Lung (tissue), 11 donors: ENCODE measurements at regions not wholly inside any gene's neighbourhood (a gene's known extent, or its start where the extent isn't known, plus 50 kb on each side); places are given as distances from the start of the nearest gene placed in this dataset.
A peak's percentile ranks its signal among the peaks of the same experiment; 100 is the strongest.

Experiments
- ATAC-seq: fragments of 200-7000 bp; cut with Tn5 transposase; one replicate; pipeline ENCODE4 v1.9.1; 2020; ENCODE audit warnings: moderate number of reproducible peaks; ENCODE audit not compliant: insufficient read depth, low FRiP score
- DNase-seq, 3 donors: peaks; one replicate each; pipeline ENCODE4 v3.0.0-alpha.2; 2013 to 2017
- H3K27ac ChIP-seq, 2 donors: one replicate each; pipeline ENCODE4 v1.5.1; 2013; ENCODE audit warnings: mild to moderate bottlenecking in 2 of 2, moderate library complexity in 2 of 2, control low read depth in 1 of 2, inconsistent platforms in 1 of 2, low read depth in 1 of 2, low read length in 1 of 2
- H3K27me3 ChIP-seq, 3 donors: one replicate each; pipeline ENCODE4 v1.5.1; 2013; ENCODE audit warnings: low read length in 2 of 3; ENCODE audit not compliant: control insufficient read depth in 3 of 3, insufficient read depth in 3 of 3
- H3K36me3 ChIP-seq, 4 donors: one replicate each; pipeline ENCODE4 v1.5.1; 2013; ENCODE audit warnings: low read length in 4 of 4, mild to moderate bottlenecking in 1 of 4, moderate library complexity in 1 of 4; ENCODE audit not compliant: control insufficient read depth in 4 of 4, insufficient read depth in 4 of 4
- H3K4me1 ChIP-seq, 5 donors: one replicate each; pipeline ENCODE4 v1.5.1; 2013; ENCODE audit warnings: low read length in 5 of 5, mild to moderate bottlenecking in 2 of 5, moderate library complexity in 1 of 5; ENCODE audit not compliant: control insufficient read depth in 5 of 5, insufficient read depth in 5 of 5
- H3K4me3 ChIP-seq: one replicate; pipeline ENCODE4 v1.5.1; 2013; ENCODE audit warnings: mild to moderate bottlenecking, control low read depth, moderate library complexity
- H3K9ac ChIP-seq, 2 donors: one replicate each; pipeline ENCODE4 v1.5.1; 2013; ENCODE audit warnings: low read length in 2 of 2, control low read depth in 1 of 2; ENCODE audit not compliant: insufficient read depth in 1 of 2
- H3K9me3 ChIP-seq, 4 donors: one replicate each; pipeline ENCODE4 v1.5.1; 2013; ENCODE audit warnings: low read length in 3 of 4, mild to moderate bottlenecking in 1 of 4, moderate library complexity in 1 of 4; ENCODE audit not compliant: control insufficient read depth in 4 of 4, insufficient read depth in 3 of 4
- CTCF ChIP-seq: IDR thresholded peaks from 2 replicates; pipeline ENCODE4 v1.5.1; 2012; ENCODE audit warnings: mild to moderate bottlenecking; ENCODE audit errors: control extremely low read depth, extremely low read depth
- WGBS, 2 donors: extraction: QIAGEN DNeasy Blood & Tissue Kit; methylation state at CpG; one replicate each; pipeline ENCODE4 v1.1.7; 2013; 5-methylcytosine and 5-hydroxymethylcytosine counted together
- donor health status: control.
- donor health status: control.
- donor health status: Bipolar disorder and iron deficiency.
- donor health status: healthy.
- donor health status: DM: yes; HTN: yes; CAD: no.

DNA sequence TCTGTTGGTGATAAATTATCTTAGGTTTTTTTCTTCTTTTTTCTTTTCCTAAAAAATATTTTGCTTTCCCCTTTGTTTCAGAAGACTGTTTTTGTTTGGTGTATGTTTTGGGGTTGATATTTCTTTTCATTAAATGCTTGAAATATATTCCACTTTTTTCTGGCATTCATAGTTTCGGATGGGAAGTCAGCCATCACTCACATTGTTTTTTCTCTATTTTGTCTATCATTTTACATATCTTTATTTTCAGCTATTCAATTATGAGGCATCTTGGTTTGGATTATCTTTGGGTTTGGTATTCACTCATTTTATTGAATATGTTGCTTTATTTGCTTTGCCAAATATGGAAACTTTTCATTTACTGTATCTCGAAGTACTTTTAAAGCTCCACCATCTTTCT is 600.5 kb upstream of the EYS start:
- no peaks in the 10 kb centered on the region for H3K4me1 ChIP-seq
- DNase-seq (peak in 2 of 3 donors; percentile 10 to 15), ATAC-seq (no peak)
- no peaks in the 10 kb centered on the region for H3K27me3 ChIP-seq
- no peak overlapping the region for H3K4me3 ChIP-seq
- 93 to 94% methylated on average over 2 of the region's 2 CpGs for WGBS, 2 donors
- H3K9ac ChIP-seq = no peak overlapping the region
- no peak overlapping the region for H3K27ac ChIP-seq
- no peak for TF ChIP-seq CTCF
- H3K36me3 ChIP-seq = no peaks in the 10 kb centered on the region
- H3K9me3 ChIP-seq = peaks cover 0 to 5% (median 2%) of the 10 kb centered on the region in 4 donors

DNA sequence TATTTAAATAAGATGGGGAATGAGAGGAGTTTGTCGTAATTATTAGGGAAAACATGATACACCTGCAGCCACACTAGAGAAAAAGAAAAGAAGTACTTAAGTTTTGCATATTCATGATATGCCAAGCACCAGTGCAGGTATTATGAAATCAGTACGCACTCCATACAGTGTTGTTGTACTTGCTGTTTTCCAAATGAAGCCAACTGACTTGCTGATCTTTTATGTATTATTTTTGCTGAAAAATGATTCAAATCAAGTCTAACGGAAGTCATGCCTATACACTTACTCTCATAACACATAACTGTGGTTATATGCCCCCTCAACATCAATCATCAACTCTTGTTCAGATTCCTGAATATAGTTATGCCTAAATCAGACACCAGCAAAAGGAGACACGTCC is 584.9 kb upstream of the EYS start:
- WGBS, 2 donors = 77% methylated on average over 4 of the region's 4 CpGs
- DNase-seq = no peak
- Histone ChIP-seq H3K9ac (no peak overlapping the region), H3K9me3 (no peaks in the 10 kb centered on the region), H3K36me3 (no peaks in the 10 kb centered on the region), H3K4me1 (no peaks in the 10 kb centered on the region), H3K27ac (no peak overlapping the region), H3K27me3 (no peaks in the 10 kb centered on the region), H3K4me3 (no peak overlapping the region)
- no peak for ATAC-seq
- no peak for TF ChIP-seq CTCF

DNA sequence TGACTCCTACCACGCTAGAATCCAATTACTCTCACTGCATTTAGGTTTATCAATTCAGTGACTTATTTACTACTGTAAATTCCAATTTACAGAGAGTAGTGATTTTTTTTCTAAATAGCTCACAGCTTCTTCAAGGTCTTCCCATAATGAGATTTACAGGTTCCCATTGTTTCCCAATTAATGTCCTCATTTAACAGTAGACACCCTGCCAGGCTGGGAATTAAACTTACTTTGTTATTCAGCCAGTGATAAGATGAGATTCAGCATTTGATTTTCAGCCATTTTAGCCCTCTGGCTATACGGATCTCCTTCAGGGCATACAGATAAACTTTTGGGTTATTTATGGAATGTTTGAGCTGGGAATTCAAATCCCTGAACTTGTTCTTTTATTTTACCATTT is 582.9 kb upstream of the EYS start:
- Histone ChIP-seq H3K27ac (no peak overlapping the region), H3K4me1 (no peaks in the 10 kb centered on the region), H3K9me3 (no peaks in the 10 kb centered on the region), H3K27me3 (no peaks in the 10 kb centered on the region), H3K36me3 (no peaks in the 10 kb centered on the region), H3K4me3 (no peak overlapping the region), H3K9ac (no peak overlapping the region)
- WGBS, 2 donors = 83 to 88% methylated on average over 2 of the region's 2 CpGs
- TF ChIP-seq CTCF = no peak
- ATAC-seq (no peak), DNase-seq (no peak)

DNA sequence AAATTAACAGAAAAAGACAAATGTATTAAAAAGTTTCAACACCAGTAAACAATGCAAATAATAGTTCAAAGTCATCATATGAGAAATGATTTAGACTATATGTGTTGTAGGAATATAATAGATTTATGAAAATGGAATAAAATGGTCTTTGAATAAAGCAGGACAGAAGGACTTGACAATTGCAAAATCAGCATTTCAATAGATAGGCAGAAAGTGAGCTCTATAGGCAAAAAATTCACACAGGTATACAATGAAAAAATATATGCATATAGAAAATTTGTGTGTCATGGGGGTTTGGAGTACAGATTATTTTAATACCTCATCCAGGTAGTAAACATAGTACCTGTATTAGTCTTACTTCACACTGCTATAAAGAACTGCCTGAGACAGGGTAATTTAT is 571.1 kb upstream of the EYS start:
- no peak for ATAC-seq
- TF ChIP-seq CTCF = no peak
- Histone ChIP-seq H3K27me3 (no peaks in the 10 kb centered on the region), H3K4me3 (no peak overlapping the region), H3K4me1 (no peaks in the 10 kb centered on the region), H3K9ac (no peak overlapping the region), H3K27ac (no peak overlapping the region), H3K9me3 (peaks cover 0 to 3% (median 0%) of the 10 kb centered on the region in 4 donors), H3K36me3 (no peaks in the 10 kb centered on the region)
- DNase-seq = no peak
